H1 (cell line): ENCODE measurements at regions not wholly inside any gene's neighbourhood (a gene's known extent, or its start where the extent isn't known, plus 50 kb on each side); places are given as distances from the start of the nearest gene placed in this dataset.

Experiments used
- CTCF ChIA-PET: fragments of 300-600 bp; sonication (Branson Sonifier 250); formaldehyde crosslinking; loops from one replicate; lab custom pipeline; 2021; ENCODE audit not compliant: partially characterized antibody; lab: Charles Lee
- POLR2A ChIA-PET: fragments of 300-600 bp; sonication (Branson Sonifier 250); formaldehyde crosslinking; loops from one replicate; lab custom pipeline; 2021; ENCODE audit warnings: inconsistent platforms; ENCODE audit not compliant: partially characterized antibody; lab: Charles Lee
- DNase-seq, 2 experiments: peaks; one replicate each; pipeline versions ENCODE4 v3.0.0 to v3.0.0-alpha.2; 2010 to 2022; ENCODE audit warnings: low spot score in 2 of 2, low read depth in 1 of 2, mixed read lengths in 1 of 2
- FAIRE-seq: peaks from 2 replicates; lab custom pipeline; 2011; peaks lifted over from hg19 to GRCh38; lab: Jason Lieb, UNC
- H2AFZ ChIP-seq: 2 replicates; pipeline ENCODE4 v1.8.1; 2012; ENCODE audit warnings: low read length, inconsistent platforms
- H2AK5ac ChIP-seq: 2 replicates; pipeline ENCODE4 v1.6.1; 2013; ENCODE audit warnings: low read depth, low read length
- H2BK120ac ChIP-seq: replicated peaks from 2 replicates; pipeline ENCODE3; 2013; ENCODE audit warnings: low read depth, low read length, inconsistent platforms
- H2BK12ac ChIP-seq: 2 replicates; pipeline ENCODE4 v1.6.1; 2013; ENCODE audit warnings: low read depth, low read length
- H2BK15ac ChIP-seq: 2 replicates; pipeline ENCODE4 v1.6.1; 2013; ENCODE audit warnings: low read length
- H2BK20ac ChIP-seq: 2 replicates; pipeline ENCODE4 v1.6.1; 2013; ENCODE audit warnings: low read length
- H2BK5ac ChIP-seq: 2 replicates; pipeline ENCODE4 v1.6.1; 2013; ENCODE audit warnings: low read depth, low read length
- H3K14ac ChIP-seq: 2 replicates; pipeline ENCODE4 v1.6.1; 2013; ENCODE audit warnings: inconsistent platforms; ENCODE audit not compliant: insufficient read length
- H3K18ac ChIP-seq: 2 replicates; pipeline ENCODE4 v1.6.1; 2013; ENCODE audit warnings: low read length; ENCODE audit errors: extremely low read depth
- H3K23ac ChIP-seq: 2 replicates; pipeline ENCODE4 v1.6.1; 2013; ENCODE audit warnings: inconsistent platforms; ENCODE audit not compliant: insufficient read length
- H3K23me2 ChIP-seq: 2 replicates; pipeline ENCODE4 v1.6.1; 2013; ENCODE audit warnings: low read depth, low read length
- H3K27ac ChIP-seq: 2 replicates; pipeline ENCODE4 v1.6.1; 2011; ENCODE audit warnings: low read depth, low read length, inconsistent platforms
- H3K27me3 ChIP-seq, 4 experiments: replicated peaks in 1 of 4; 1 replicate in 1 of 4; 2 replicates in 3 of 4; pipeline versions ENCODE4 v1.6.1 to v1.8.1; 2011 to 2013; ENCODE audit warnings: low read length in 3 of 4, mild to moderate bottlenecking in 3 of 4, inconsistent platforms in 2 of 4, mixed read lengths in 2 of 4, moderate library complexity in 1 of 4; ENCODE audit not compliant: control insufficient read depth in 3 of 4, insufficient read depth in 3 of 4; ENCODE audit errors: extremely low read depth in 1 of 4
- H3K36me3 ChIP-seq, 4 experiments: 2 replicates each; pipeline versions ENCODE4 v1.6.1 to v1.8.1; 2011 to 2013; ENCODE audit warnings: mild to moderate bottlenecking in 4 of 4, low read length in 3 of 4, moderate library complexity in 2 of 4, control low read depth in 1 of 4, inconsistent platforms in 1 of 4; ENCODE audit not compliant: insufficient read depth in 4 of 4, control insufficient read depth in 2 of 4
- H3K4ac ChIP-seq: replicated peaks from 2 replicates; pipeline ENCODE3; 2013; ENCODE audit warnings: low read length, low read depth, mixed read lengths, inconsistent platforms; ENCODE audit not compliant: insufficient read length
- H3K4me1 ChIP-seq, 4 experiments: replicated peaks in 1 of 4; 1 replicate in 1 of 4; 2 replicates in 3 of 4; pipeline versions ENCODE4 v1.6.1 to v1.8.1; 2011 to 2013; ENCODE audit warnings: low read length in 3 of 4, inconsistent platforms in 2 of 4, mixed read lengths in 1 of 4; ENCODE audit not compliant: insufficient read depth in 4 of 4, control insufficient read depth in 3 of 4
- H3K4me2 ChIP-seq, 2 experiments: 2 replicates each; pipeline versions ENCODE4 v1.6.1 to v1.8.1; 2011 to 2013; ENCODE audit warnings: low read depth in 2 of 2, low read length in 2 of 2, control low read depth in 1 of 2, inconsistent platforms in 1 of 2, mild to moderate bottlenecking in 1 of 2; ENCODE audit not compliant: insufficient read depth in 1 of 2
- H3K4me3 ChIP-seq, 4 experiments: fragments of 200-600, 300-600 bp in 1 of 4; sonication (generic), shearing (Covaris generic), sonication (Bioruptor Twin) in 1 of 4; 2 replicates each; pipeline versions ENCODE4 v1.5.1 to v1.8.1; 2011 to 2016; ENCODE audit warnings: low read length in 4 of 4, low read depth in 3 of 4, control low read depth in 2 of 4, inconsistent platforms in 2 of 4, mild to moderate bottlenecking in 2 of 4, mixed read lengths in 1 of 4, moderate library complexity in 1 of 4; ENCODE audit not compliant: insufficient read depth in 2 of 4; ENCODE audit errors: extremely low read depth in 1 of 4
- H3K56ac ChIP-seq: replicated peaks from 2 replicates; pipeline ENCODE3; 2013; ENCODE audit warnings: low read depth, mild to moderate bottlenecking, mixed read lengths, low read length, inconsistent platforms; ENCODE audit not compliant: insufficient read length
- H3K79me1 ChIP-seq: 2 replicates; pipeline ENCODE4 v1.6.1; 2013; ENCODE audit warnings: low read depth, low read length, control low read depth
- H3K79me2 ChIP-seq, 2 experiments: 2 replicates each; pipeline versions ENCODE4 v1.6.1 to v1.8.1; 2012 to 2013; ENCODE audit warnings: low read length in 2 of 2, mild to moderate bottlenecking in 2 of 2, inconsistent platforms in 1 of 2; ENCODE audit not compliant: insufficient read depth in 2 of 2, control insufficient read depth in 1 of 2
- H3K9ac ChIP-seq, 4 experiments: replicated peaks in 1 of 4; 1 replicate in 1 of 4; 2 replicates in 3 of 4; pipeline versions ENCODE4 v1.6.1 to v1.8.1; 2011 to 2013; ENCODE audit warnings: low read depth in 3 of 4, low read length in 3 of 4, control low read depth in 2 of 4, mild to moderate bottlenecking in 2 of 4, moderate library complexity in 2 of 4, inconsistent platforms in 1 of 4; ENCODE audit errors: extremely low read depth in 1 of 4
- H3K9me3 ChIP-seq, 2 experiments: 2 replicates each; pipeline versions ENCODE4 v1.6.1 to v1.8.1; 2012 to 2013; ENCODE audit warnings: mild to moderate bottlenecking in 2 of 2, moderate library complexity in 2 of 2, control low read depth in 1 of 2, inconsistent platforms in 1 of 2, low read depth in 1 of 2, low read length in 1 of 2, mixed read lengths in 1 of 2; ENCODE audit not compliant: insufficient read depth in 2 of 2
- H4K20me1 ChIP-seq, 2 experiments: replicated peaks in 1 of 2; 2 replicates each; pipeline versions ENCODE3 to v1.8.1; 2011 to 2013; ENCODE audit warnings: inconsistent platforms in 2 of 2, low read length in 2 of 2, mild to moderate bottlenecking in 1 of 2; ENCODE audit not compliant: insufficient read depth in 2 of 2, control insufficient read depth in 1 of 2
- H4K5ac ChIP-seq: 2 replicates; pipeline ENCODE4 v1.6.1; 2013; ENCODE audit warnings: low read length, low read depth, mixed read lengths, inconsistent platforms; ENCODE audit not compliant: insufficient read length
- H4K8ac ChIP-seq: 2 replicates; pipeline ENCODE4 v1.8.0; 2013; ENCODE audit warnings: mild to moderate bottlenecking, moderate library complexity, low read length, inconsistent platforms; ENCODE audit not compliant: insufficient read depth; ENCODE audit errors: extremely low read depth
- H4K91ac ChIP-seq: replicated peaks from 2 replicates; pipeline ENCODE3; 2013; ENCODE audit warnings: low read length, mixed read lengths, inconsistent platforms; ENCODE audit not compliant: insufficient read length
- ATF3 ChIP-seq: IDR thresholded peaks from 2 replicates; pipeline ENCODE4 v1.6.1; 2011; ENCODE audit warnings: low read depth, mild to moderate bottlenecking, low read length; ENCODE audit not compliant: insufficient read depth
- CEBPB ChIP-seq: IDR thresholded peaks from 2 replicates; pipeline ENCODE4 v1.6.1; 2012; ENCODE audit warnings: low read depth, low read length
- CHD1 ChIP-seq: IDR thresholded peaks from 2 replicates; pipeline ENCODE4 v1.6.1; 2012; ENCODE audit warnings: low read depth, low read length, improper control_type of control experiment
- CTBP2 ChIP-seq: IDR thresholded peaks from 2 replicates; pipeline ENCODE4 v1.7.0; 2011; ENCODE audit warnings: borderline replicate concordance, mild to moderate bottlenecking, moderate library complexity, mixed read lengths, low read length; ENCODE audit not compliant: insufficient read depth, insufficient read length
- JUN ChIP-seq: IDR thresholded peaks from 2 replicates; pipeline ENCODE4 v1.6.1; 2011; ENCODE audit warnings: low read depth, mild to moderate bottlenecking, improper control_type of control experiment, low read length
- POU5F1 ChIP-seq: IDR thresholded peaks from 2 replicates; pipeline ENCODE4 v1.6.1; 2011; ENCODE audit warnings: low read depth, mild to moderate bottlenecking, low read length, moderate library complexity
- SUZ12 ChIP-seq: fragments of 200-600 bp; sonication (generic); IDR thresholded peaks from 2 replicates; pipeline ENCODE4 v1.6.1; 2012; ENCODE audit warnings: mild to moderate bottlenecking, inconsistent platforms, low read length, moderate library complexity, mixed read lengths
- whole genome bisulfite sequencing, 2 experiments: shearing (Covaris generic) in 1 of 2; methylation state at CpG; one replicate each; pipeline versions ENCODE4 v1.1.6 to v1.1.7; 2013 to 2015; ENCODE audit warnings: low lambda C conversion rate in 2 of 2, mixed read lengths in 2 of 2, inconsistent platforms in 1 of 2, low coverage in 1 of 2, missing lambda C conversion rate in 1 of 2; ENCODE audit not compliant: insufficient replicate concordance in 2 of 2, insufficient coverage in 1 of 2, insufficient read length in 1 of 2; ENCODE audit errors: extremely low coverage in 1 of 2, missing lambda C conversion rate in 1 of 2; 5-methylcytosine and 5-hydroxymethylcytosine counted together

- Histone ChIP-seq H2BK5ac (no peak overlapping the region), H3K14ac (no peak overlapping the region), H3K4me1 (peaks cover 0 to 8% (median under 1%) of the 10 kb centered on the region in 4 experiments; a peak in 4 of 7 replicates), H4K20me1 (no peaks in the 10 kb centered on the region), H3K23me2 (no peaks in the 10 kb centered on the region), H2AK5ac (no peak overlapping the region), H3K18ac (no peak overlapping the region), H4K5ac (no peak overlapping the region), H2BK15ac (no peak overlapping the region), H3K23ac (no peak overlapping the region), H2BK20ac (no peak overlapping the region), H4K91ac (no peak overlapping the region), H3K79me2 (no peaks in the 10 kb centered on the region), H3K4me3 (no peak overlapping the region), H2BK120ac (no peak overlapping the region), H2AFZ (no peak overlapping the region), H3K27ac (no peak overlapping the region), H3K9ac (no peak overlapping the region), H3K9me3 (no peaks in the 10 kb centered on the region), H3K79me1 (no peaks in the 10 kb centered on the region), H3K4ac (no peak overlapping the region), H4K8ac (no peak overlapping the region), H2BK12ac (no peak overlapping the region), H3K56ac (no peak overlapping the region), H3K27me3 (no peaks in the 10 kb centered on the region), H3K36me3 (no peaks in the 10 kb centered on the region), H3K4me2 (peak overlapping the region in 1 of 2 experiments; percentile 4; a peak in 1 of 4 replicates)
- ChIA-PET CTCF (interaction anchor here (1.2 kb wide), 1 partner anchor 110 kb away, joined by 3 read pairs; no protein-coding TSS in a partner anchor), POLR2A (no interaction called here)
- FAIRE-seq (no peak), DNase-seq (no peak)
- TF ChIP-seq POU5F1 = no peak
- TF ChIP-seq JUN = no peak
- no peak for TF ChIP-seq SUZ12
- TF ChIP-seq ATF3 = no peak
- TF ChIP-seq CTBP2 = no peak
- TF ChIP-seq CHD1 = no peak
- TF ChIP-seq CEBPB = no peak
- WGBS, 2 experiments = 65% methylated on average over 7 of the region's 7 CpGs; no CpG with 5 or more reads in 1 of the 2 experiments
Measured at GRCh38 chr2:129080715-129081476, 762.2 kb upstream of the HS6ST1 start.
